Endothelial cell of umbilical vein (primary cell): ENCODE measurements at regions not wholly inside any gene's neighbourhood (a gene's known extent, or its start where the extent isn't known, plus 50 kb on each side); places are given as distances from the start of the nearest gene placed in this dataset.

Source experiments
- BruUV-seq: library from RNA; stranded (reverse); fragments of 400-500 nt; replicated peaks from 2 replicates; lab custom pipeline; 2021; lab: Mats Ljungman, UMichigan
- CTCF ChIA-PET: fragments of 300-600, 350-600 bp; sonication (Branson Sonifier 250); formaldehyde crosslinking; loops from one replicate; lab custom pipeline; 2021; ENCODE audit warnings: antibody characterized with exemption, inconsistent platforms; lab: Charles Lee
- POLR2A ChIA-PET: fragments of 300-600, 350-600 bp; sonication (Branson Sonifier 250); formaldehyde crosslinking; loops from one replicate; lab custom pipeline; 2021; ENCODE audit warnings: antibody characterized with exemption, inconsistent platforms; lab: Charles Lee
- DNase-seq: peaks from one replicate; pipeline ENCODE4 v3.0.0-alpha.2; 2011; ENCODE audit warnings: low read depth, low spot score
- FAIRE-seq: peaks from 2 replicates; lab custom pipeline; 2011; peaks lifted over from hg19 to GRCh38; lab: Jason Lieb, UNC
- H2AFZ ChIP-seq: 2 replicates; pipeline ENCODE4 v1.6.0; 2012; ENCODE audit warnings: low read depth, low read length, control low read depth, inconsistent platforms
- H3K27ac ChIP-seq: 2 replicates; pipeline ENCODE4 v1.5.1; 2011; ENCODE audit warnings: low read depth, mild to moderate bottlenecking, control low read depth, low read length, moderate library complexity; ENCODE audit not compliant: insufficient read depth
- H3K27me3 ChIP-seq, 2 experiments: 2 replicates each; pipeline versions ENCODE4 v1.6.0 to v1.6.1; 2011; ENCODE audit warnings: low read length in 2 of 2, mixed read lengths in 1 of 2; ENCODE audit not compliant: control insufficient read depth in 2 of 2, insufficient read depth in 2 of 2
- H3K36me3 ChIP-seq, 2 experiments: 2 replicates in 1 of 2; 3 replicates in 1 of 2; pipeline ENCODE4 v1.5.1; 2011; ENCODE audit warnings: low read length in 2 of 2, mild to moderate bottlenecking in 1 of 2, moderate library complexity in 1 of 2; ENCODE audit not compliant: control insufficient read depth in 2 of 2, insufficient read depth in 2 of 2; ENCODE audit errors: extremely low read depth in 1 of 2
- H3K4me1 ChIP-seq: 3 replicates; pipeline ENCODE4 v1.5.1; 2011; ENCODE audit warnings: mild to moderate bottlenecking, low read length; ENCODE audit not compliant: control insufficient read depth, insufficient read depth; ENCODE audit errors: extremely low read depth
- H3K4me2 ChIP-seq: 2 replicates; pipeline ENCODE4 v1.6.1; 2011; ENCODE audit warnings: low read length, control low read depth, mixed read lengths; ENCODE audit not compliant: insufficient read depth
- H3K4me3 ChIP-seq, 3 experiments: fragments of 200-600 bp in 1 of 3; sonication (generic), shearing (Covaris generic) in 1 of 3; replicated peaks in 1 of 3; 2 replicates each; pipeline ENCODE4 v1.5.1; 2011 to 2016; ENCODE audit warnings: control low read depth in 3 of 3, low read length in 3 of 3, mild to moderate bottlenecking in 2 of 3, inconsistent platforms in 1 of 3, low read depth in 1 of 3, moderate library complexity in 1 of 3; ENCODE audit not compliant: insufficient read depth in 1 of 3
- H3K79me2 ChIP-seq: 2 replicates; pipeline ENCODE4 v1.6.0; 2012; ENCODE audit warnings: low read length, inconsistent platforms; ENCODE audit not compliant: control insufficient read depth, insufficient read depth
- H3K9ac ChIP-seq: replicated peaks from 2 replicates; pipeline ENCODE3; 2011; ENCODE audit warnings: low read length, control low read depth; ENCODE audit not compliant: insufficient read depth; ENCODE audit errors: extremely low read depth
- H3K9me1 ChIP-seq: replicated peaks from 3 replicates; pipeline ENCODE4 v1.6.0; 2011; ENCODE audit warnings: mild to moderate bottlenecking, low read length; ENCODE audit not compliant: control insufficient read depth, insufficient read depth; ENCODE audit errors: extremely low read depth
- H3K9me3 ChIP-seq: replicated peaks from 2 replicates; pipeline ENCODE4 v1.5.1; 2012; ENCODE audit warnings: low read length, inconsistent platforms; ENCODE audit not compliant: control insufficient read depth, insufficient read depth
- H4K20me1 ChIP-seq: replicated peaks from 2 replicates; pipeline ENCODE3; 2011; ENCODE audit warnings: mild to moderate bottlenecking, low read length; ENCODE audit not compliant: control insufficient read depth, insufficient read depth; ENCODE audit errors: extremely low read depth
- CTCF ChIP-seq, 2 donors: IDR thresholded peaks; 1 replicate in 1 of 2; 2 replicates in 1 of 2; pipeline ENCODE4 v1.5.1; 2011; ENCODE audit warnings: low read length in 2 of 2, mild to moderate bottlenecking in 2 of 2, moderate library complexity in 2 of 2, control low read depth in 1 of 2, inconsistent platforms in 1 of 2, low read depth in 1 of 2; ENCODE audit not compliant: insufficient read depth in 1 of 2; ENCODE audit errors: extremely low read depth in 1 of 2
- EZH2 ChIP-seq: IDR thresholded peaks from 2 replicates; pipeline ENCODE4 v1.6.1; 2012; ENCODE audit warnings: borderline replicate concordance, low read depth, mild to moderate bottlenecking, moderate library complexity, low read length, inconsistent platforms; ENCODE audit not compliant: severe bottlenecking
- FOS ChIP-seq: IDR thresholded peaks from 2 replicates; pipeline ENCODE4 v1.6.1; 2011; ENCODE audit warnings: mild to moderate bottlenecking, low read length, moderate library complexity, borderline replicate concordance; ENCODE audit not compliant: insufficient read depth
- GATA2 ChIP-seq: IDR thresholded peaks from 2 replicates; pipeline ENCODE4 v1.7.0; 2011; ENCODE audit warnings: low read depth, mild to moderate bottlenecking, moderate library complexity, mixed read lengths, low read length; ENCODE audit not compliant: insufficient read length, insufficient read depth
- JUN ChIP-seq: IDR thresholded peaks from 2 replicates; pipeline ENCODE4 v1.6.1; 2011; ENCODE audit warnings: borderline replicate concordance, low read depth; ENCODE audit not compliant: insufficient read length, insufficient read depth
- MAX ChIP-seq: IDR thresholded peaks from 2 replicates; pipeline ENCODE4 v1.6.1; 2011; ENCODE audit not compliant: insufficient read depth, insufficient read length
- MYC ChIP-seq: IDR thresholded peaks from one replicate; pipeline ENCODE4 v1.6.1; 2011; ENCODE audit warnings: mild to moderate bottlenecking, low read depth, low read length
- POLR2A ChIP-seq: IDR thresholded peaks from 2 replicates; pipeline ENCODE4 v1.6.1; 2012; ENCODE audit warnings: low read depth, mild to moderate bottlenecking, control low read depth, low read length
- POLR2AphosphoS5 ChIP-seq: IDR thresholded peaks from 2 replicates; pipeline ENCODE4 v1.6.1; 2012; ENCODE audit warnings: low read depth, mild to moderate bottlenecking, control low read depth, low read length, moderate library complexity; ENCODE audit not compliant: insufficient read depth
- dilution Hi-C: fragments of 300-500 bp; cut with MboI; formaldehyde crosslinking; loops from one replicate; pipeline ENCODE4 v1.15.0; 2019; ENCODE audit warnings: low sequenced_read_pairs; ENCODE audit not compliant: extremely low pct_ligation_motif_present
- intact Hi-C: fragments of 100-400 bp; cut with micrococcal nuclease; formaldehyde crosslinking; loops from one replicate; pipeline ENCODE4 v1.10.0; 2022

GRCh38 chr11:23423656-23424055, 563.4 kb upstream of the CCDC179 start:
- Histone ChIP-seq H4K20me1 (no peaks in the 10 kb centered on the region), H2AFZ (no peak overlapping the region), H3K27ac (no peak overlapping the region), H3K79me2 (no peaks in the 10 kb centered on the region), H3K9me3 (no peaks in the 10 kb centered on the region), H3K27me3 (no peaks in the 10 kb centered on the region), H3K9ac (no peak overlapping the region), H3K36me3 (no peaks in the 10 kb centered on the region), H3K9me1 (no peaks in the 10 kb centered on the region), H3K4me1 (no peaks in the 10 kb centered on the region), H3K4me2 (no peak overlapping the region), H3K4me3 (no peak overlapping the region)
- no peak for DNase-seq
- no TSS peak for BruUV-seq
- ChIA-PET CTCF (no interaction called here), POLR2A (no interaction called here)
- TF ChIP-seq FOS = no peak
- no peak for TF ChIP-seq POLR2AphosphoS5
- TF ChIP-seq MAX = no peak
- no peak for TF ChIP-seq MYC
- no peak for TF ChIP-seq CTCF (IDR thresholded peaks at IDR 0.05; ENCODE audit: extremely low read depth in 1 of 2, insufficient read depth in 1 of 2, low read depth in 1 of 2, low read length in 2 of 2)
- no peak for TF ChIP-seq POLR2A
- no peak for TF ChIP-seq EZH2
- TF ChIP-seq GATA2 = no peak
- TF ChIP-seq JUN = no peak
- intact Hi-C loops = no loop called here
- dilution Hi-C loops = no loop called here
- FAIRE-seq = no peak
